Retinal pigment epithelial cell (primary cell): ENCODE measurements at regions not wholly inside any gene's neighbourhood (a gene's known extent, or its start where the extent isn't known, plus 50 kb on each side); places are given as distances from the start of the nearest gene placed in this dataset.

Source experiments
- DNase-seq: peaks from one replicate; pipeline ENCODE4 v3.0.0-alpha.2; 2010; ENCODE audit warnings: low read depth
- H3K4me3 ChIP-seq: 2 replicates; pipeline ENCODE4 v1.5.1; 2011; ENCODE audit warnings: mild to moderate bottlenecking, low read length, control low read depth, moderate library complexity
- TF ChIP-seq, protein P1 (sequence below): conservative IDR thresholded peaks from 2 replicates; pipeline ENCODE4 v1.5.1; 2011; ENCODE audit warnings: low read depth, low read length, control low read depth, inconsistent platforms

DNA sequence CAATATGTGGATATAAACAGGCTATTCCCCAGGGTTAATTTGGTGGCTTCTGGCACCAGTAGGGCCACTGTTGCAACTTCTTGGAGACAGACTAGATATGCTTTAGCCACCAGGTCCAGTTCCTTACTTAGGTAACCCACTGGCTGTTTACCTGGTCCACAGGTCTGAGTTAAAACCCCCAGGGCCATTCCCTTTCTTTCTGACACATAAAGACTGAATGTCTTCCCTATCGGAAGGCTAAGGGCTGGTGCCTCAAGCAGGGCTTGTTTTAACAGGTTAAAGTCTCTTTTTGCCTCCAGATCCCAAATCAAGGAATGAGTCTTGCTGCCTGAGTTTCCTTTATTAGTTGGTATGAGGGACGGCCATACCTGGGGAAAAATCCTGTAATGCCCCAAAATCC lies 1052.7 kb upstream of the CNTN5 start:
- no peak overlapping the region for H3K4me3 ChIP-seq
- TF ChIP-seq, protein P1, sequence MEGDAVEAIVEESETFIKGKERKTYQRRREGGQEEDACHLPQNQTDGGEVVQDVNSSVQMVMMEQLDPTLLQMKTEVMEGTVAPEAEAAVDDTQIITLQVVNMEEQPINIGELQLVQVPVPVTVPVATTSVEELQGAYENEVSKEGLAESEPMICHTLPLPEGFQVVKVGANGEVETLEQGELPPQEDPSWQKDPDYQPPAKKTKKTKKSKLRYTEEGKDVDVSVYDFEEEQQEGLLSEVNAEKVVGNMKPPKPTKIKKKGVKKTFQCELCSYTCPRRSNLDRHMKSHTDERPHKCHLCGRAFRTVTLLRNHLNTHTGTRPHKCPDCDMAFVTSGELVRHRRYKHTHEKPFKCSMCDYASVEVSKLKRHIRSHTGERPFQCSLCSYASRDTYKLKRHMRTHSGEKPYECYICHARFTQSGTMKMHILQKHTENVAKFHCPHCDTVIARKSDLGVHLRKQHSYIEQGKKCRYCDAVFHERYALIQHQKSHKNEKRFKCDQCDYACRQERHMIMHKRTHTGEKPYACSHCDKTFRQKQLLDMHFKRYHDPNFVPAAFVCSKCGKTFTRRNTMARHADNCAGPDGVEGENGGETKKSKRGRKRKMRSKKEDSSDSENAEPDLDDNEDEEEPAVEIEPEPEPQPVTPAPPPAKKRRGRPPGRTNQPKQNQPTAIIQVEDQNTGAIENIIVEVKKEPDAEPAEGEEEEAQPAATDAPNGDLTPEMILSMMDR = no peak
- DNase-seq = no peak

DNA sequence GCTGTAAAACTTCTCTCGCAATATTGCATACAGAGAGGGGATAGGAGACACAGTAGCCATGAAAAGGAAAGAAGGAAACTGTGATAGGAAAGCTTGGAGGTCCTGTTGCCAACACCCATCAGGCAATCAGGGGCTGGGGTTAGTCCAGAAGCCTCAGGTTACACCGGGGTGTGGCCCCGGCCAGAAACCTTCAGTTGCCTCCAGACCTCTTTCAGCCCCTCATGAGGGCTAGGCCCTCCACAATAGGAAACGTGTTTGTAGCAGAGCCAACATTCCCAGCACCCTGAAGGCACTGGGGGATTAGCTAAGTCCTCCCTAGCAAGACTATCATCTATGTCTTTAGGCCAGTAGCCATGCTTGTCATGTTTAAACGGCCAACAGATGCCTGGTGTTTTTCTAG lies 1048.0 kb upstream of the CNTN5 start:
- H3K4me3 ChIP-seq = no peak overlapping the region
- TF ChIP-seq, protein P1 = no peak
- no peak for DNase-seq

DNA sequence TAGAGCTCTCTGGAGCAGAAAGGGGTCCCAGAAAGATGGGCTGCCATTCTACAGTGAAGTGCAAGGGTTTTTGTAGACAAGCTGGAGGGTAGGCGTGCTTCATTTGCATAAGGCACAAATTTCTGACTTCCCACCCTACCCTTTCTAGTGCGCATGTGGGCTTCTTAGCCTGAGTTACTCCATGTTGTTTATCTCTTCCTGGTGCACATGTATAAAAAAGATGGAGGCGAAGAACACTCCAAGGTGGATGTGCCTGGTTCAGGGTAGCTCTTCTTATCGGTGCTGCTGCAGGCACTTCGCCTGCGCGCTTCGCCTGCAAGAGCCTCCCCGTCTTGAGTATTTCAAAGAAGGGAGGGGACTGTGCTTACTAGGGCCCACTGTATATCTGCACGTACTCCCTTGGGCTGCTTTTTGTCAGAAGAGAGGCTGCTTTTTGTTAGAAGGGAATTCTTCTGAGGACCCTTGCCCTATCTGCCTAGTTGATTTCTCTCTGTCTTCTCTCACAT lies 1047.3 kb upstream of the CNTN5 start:
- no peak overlapping the region for H3K4me3 ChIP-seq
- TF ChIP-seq, protein P1 = no peak
- no peak for DNase-seq

DNA sequence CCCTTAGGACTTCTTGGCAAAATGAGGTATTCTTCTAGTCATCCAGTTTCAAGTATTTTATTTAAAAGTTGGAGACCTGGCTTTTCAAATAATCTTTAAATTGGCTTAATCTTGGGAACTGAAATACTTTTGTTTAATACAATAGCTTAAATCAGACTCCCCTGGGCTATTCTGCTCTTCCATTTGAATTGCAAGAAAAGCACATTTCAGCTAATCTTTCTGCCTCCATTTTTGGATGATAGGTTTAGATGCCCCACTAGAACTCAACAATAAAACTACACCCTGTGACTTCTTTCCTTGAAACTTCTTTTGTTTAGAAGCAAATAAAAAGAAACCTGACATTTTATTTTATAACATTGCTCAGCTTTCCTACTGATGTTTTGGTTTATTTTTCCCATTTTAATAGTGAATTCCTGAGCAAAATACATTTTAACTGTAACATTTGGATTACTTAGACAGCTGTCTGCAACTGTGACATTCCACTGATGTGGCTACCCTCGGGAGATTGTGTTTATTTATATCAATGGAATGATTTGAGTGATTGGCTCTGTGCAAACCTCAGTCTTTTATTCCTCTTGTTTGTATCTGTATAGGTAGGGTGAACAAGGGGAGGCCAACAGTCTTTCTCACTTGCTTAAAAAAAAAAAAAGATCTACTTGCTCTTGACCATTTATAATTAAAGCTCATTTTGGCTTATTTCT lies 1045.8 kb upstream of the CNTN5 start:
- TF ChIP-seq, protein P1 = no peak
- H3K4me3 ChIP-seq = no peak overlapping the region
- DNase-seq = no peak

DNA sequence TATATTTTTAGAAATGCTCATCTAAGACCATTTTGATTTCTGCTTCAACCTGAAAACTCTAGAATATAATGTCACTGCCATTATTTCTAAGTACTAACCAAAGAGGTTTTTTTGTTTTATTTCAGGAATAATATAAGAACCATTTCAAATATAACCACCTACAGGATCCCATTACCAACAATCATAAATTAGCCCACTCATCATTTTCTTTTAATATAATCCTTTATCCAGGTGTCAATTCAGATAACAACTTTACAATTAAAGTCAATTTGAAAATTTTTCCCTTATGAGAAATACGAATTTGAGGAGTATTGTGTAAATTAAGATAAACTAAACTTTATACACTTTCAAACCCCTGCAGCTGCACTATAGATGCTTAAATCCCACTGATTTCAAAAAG lies 1043.0 kb upstream of the CNTN5 start:
- H3K4me3 ChIP-seq = no peak overlapping the region
- DNase-seq = no peak
- TF ChIP-seq, protein P1 = no peak

DNA sequence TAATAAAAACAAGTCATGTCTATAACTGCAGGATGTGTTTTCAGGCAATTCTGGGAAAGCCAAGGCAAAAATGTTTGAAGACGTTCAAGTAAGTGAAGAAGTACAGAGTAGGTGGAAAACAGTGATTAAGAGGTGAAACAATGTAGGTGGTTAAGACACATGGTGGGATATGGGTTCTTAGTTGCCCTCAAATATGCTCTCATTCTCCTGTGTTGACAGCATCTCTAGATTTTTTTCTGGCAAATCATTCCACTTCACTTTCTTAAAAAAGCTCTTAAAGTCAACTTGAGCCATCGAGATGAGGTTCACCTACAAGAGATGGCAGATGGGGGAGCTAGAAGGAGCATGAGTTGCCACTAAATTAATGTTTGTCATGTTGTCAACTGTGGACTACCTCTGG lies 1041.0 kb upstream of the CNTN5 start:
- no peak for DNase-seq
- TF ChIP-seq, protein P1 = no peak
- no peak overlapping the region for H3K4me3 ChIP-seq

DNA sequence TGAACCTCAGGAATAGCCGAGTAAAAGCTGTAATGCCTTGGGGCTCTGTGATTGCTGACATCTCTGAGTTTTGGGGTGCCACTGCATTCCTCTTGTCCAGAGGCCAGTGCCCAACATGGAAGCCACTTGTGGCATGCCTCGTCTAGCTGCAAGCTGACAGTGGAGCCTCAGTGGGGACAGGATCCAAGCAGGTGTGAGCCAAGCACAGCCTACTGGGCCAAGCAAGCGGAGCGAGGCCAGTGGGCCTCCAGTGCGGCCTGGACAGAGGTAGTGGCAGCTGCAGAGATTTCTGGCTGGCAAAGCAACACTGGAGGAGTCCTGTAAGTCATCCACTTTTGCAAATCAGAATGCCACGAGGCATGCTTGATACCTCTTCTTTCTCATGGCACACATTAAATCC lies 1038.2 kb upstream of the CNTN5 start:
- DNase-seq = no peak
- no peak overlapping the region for H3K4me3 ChIP-seq
- TF ChIP-seq, protein P1 = no peak
